ENCODE measurements at regions not wholly inside any gene's neighbourhood (a gene's known extent, or its start where the extent isn't known, plus 50 kb on each side); places are given as distances from the start of the nearest gene placed in this dataset.
"Not testable (repeated sequence)": the region's sequence is repeated elsewhere in the genome, so short reads cannot be mapped to it uniquely, and the experiment has no call there.

GRCh38 chrX:16360056-16360455 lies 192.8 kb downstream of the MAGEB17 start:
- POLR2A ChIA-PET; H3K9me3 Mint-ChIP-seq; H3K4me3 Mint-ChIP-seq; H3K36me3 Mint-ChIP-seq (ENCODE audit: low read depth); CTCF ChIA-PET; H3K27me3 Mint-ChIP-seq; H3K27ac Mint-ChIP-seq; H3K4me1 Mint-ChIP-seq; DNase-seq: not testable (repeated sequence)

GRCh38 chrX:16368696-16369095 lies 201.4 kb downstream of the MAGEB17 start:
- Mint-ChIP-seq H3K9me3 (no peaks in the 10 kb centered on the region), H3K4me1 (no peaks in the 10 kb centered on the region), H3K27ac (no peak overlapping the region), H3K4me3 (no peak overlapping the region), H3K36me3 (ENCODE audit: low read depth) (no peaks in the 10 kb centered on the region), H3K27me3 (no peaks in the 10 kb centered on the region)
- ChIA-PET POLR2A (no interaction called here), CTCF (no interaction called here)
- DNase-seq = no peak

- POLR2A ChIA-PET = no interaction called here
- CTCF ChIA-PET = no interaction called here
- H3K36me3 Mint-ChIP-seq (ENCODE audit: low read depth) = no peaks in the 10 kb centered on the region
- H3K4me1 Mint-ChIP-seq = no peaks in the 10 kb centered on the region
- DNase-seq = no peak
- H3K27ac Mint-ChIP-seq = no peak overlapping the region
- H3K9me3 Mint-ChIP-seq = no peaks in the 10 kb centered on the region
- H3K27me3 Mint-ChIP-seq = no peaks in the 10 kb centered on the region
- H3K4me3 Mint-ChIP-seq = no peak overlapping the region
Observed at GRCh38 chrX:16376056-16376455, 208.8 kb downstream of the MAGEB17 start.

DNA sequence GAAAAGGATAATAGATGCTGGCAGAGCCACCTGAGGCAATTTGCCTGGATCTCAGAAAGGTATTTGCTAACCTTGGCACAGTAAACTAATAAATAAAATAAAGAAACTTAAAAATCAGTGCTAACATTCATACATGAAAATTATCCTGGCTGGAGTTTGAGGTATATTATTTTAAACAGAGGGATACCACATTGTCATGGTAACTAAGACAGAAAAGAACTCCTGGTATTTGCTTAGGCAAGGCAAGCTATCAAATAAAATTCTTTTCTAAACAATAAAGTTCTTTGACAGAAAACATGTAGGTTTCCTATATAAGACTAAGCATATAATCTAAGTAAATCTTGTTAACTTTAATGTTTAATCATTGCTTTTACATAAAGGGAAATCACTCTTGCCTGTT lies 218.8 kb downstream of the MAGEB17 start:
- CTCF ChIA-PET = interaction anchor here (0.6 kb wide), 1 partner anchor 63 kb away, joined by 4 read pairs; no protein-coding TSS in a partner anchor
- POLR2A ChIA-PET = no interaction called here
- H3K27ac Mint-ChIP-seq = no peak overlapping the region

GRCh38 chrX:16392597-16392996 lies 225.3 kb downstream of the MAGEB17 start:
- POLR2A ChIA-PET = no interaction called here
- no peaks in the 10 kb centered on the region for H3K36me3 Mint-ChIP-seq (ENCODE audit: low read depth)
- H3K4me1 Mint-ChIP-seq = no peaks in the 10 kb centered on the region
- CTCF ChIA-PET = no interaction called here
- no peaks in the 10 kb centered on the region for H3K9me3 Mint-ChIP-seq
- peaks cover 2% of the 10 kb centered on the region for H3K27me3 Mint-ChIP-seq
- no peak for DNase-seq
- H3K27ac Mint-ChIP-seq = no peak overlapping the region
- no peak overlapping the region for H3K4me3 Mint-ChIP-seq

More for the DNA sequence above, 218.8 kb downstream of the MAGEB17 start:
- DNase-seq = no peak
- Mint-ChIP-seq H3K27me3 (peaks cover 8% of the 10 kb centered on the region), H3K36me3 (ENCODE audit: low read depth) (no peaks in the 10 kb centered on the region), H3K9me3 (no peaks in the 10 kb centered on the region), H3K4me1 (no peaks in the 10 kb centered on the region), H3K4me3 (no peak overlapping the region)

- Mint-ChIP-seq H3K4me1 (no peaks in the 10 kb centered on the region), H3K36me3 (ENCODE audit: low read depth) (no peaks in the 10 kb centered on the region), H3K27me3 (no peaks in the 10 kb centered on the region), H3K4me3 (no peak overlapping the region), H3K27ac (no peak overlapping the region), H3K9me3 (no peaks in the 10 kb centered on the region)
- POLR2A ChIA-PET = no interaction called here
- CTCF ChIA-PET = no interaction called here
- no peak for DNase-seq
Observed at GRCh38 chrX:16394290-16394689, 227.0 kb downstream of the MAGEB17 start.

DNA sequence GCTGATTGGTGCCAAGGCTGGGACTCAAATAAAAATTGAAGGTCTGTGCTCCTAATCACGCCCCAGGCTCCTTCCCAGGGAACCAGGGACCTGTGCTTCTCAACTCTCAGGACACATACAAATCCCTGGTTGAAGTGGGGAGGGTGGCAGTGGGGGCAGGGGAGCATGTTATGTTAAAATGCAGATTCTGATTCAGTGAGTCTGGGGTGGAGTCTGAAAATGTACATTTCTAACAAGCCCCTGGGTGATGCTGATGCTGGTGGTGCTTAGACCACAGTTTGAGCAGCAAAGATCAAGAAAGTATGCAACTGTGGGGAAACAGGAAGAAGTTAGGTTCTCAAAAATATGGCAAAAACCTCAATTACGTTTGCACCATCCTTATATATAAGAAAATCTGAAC lies 236.5 kb downstream of the MAGEB17 start:
- H3K27me3 Mint-ChIP-seq = no peaks in the 10 kb centered on the region
- H3K27ac Mint-ChIP-seq = no peak overlapping the region
- DNase-seq = no peak
- H3K4me1 Mint-ChIP-seq = no peaks in the 10 kb centered on the region
- H3K4me3 Mint-ChIP-seq = no peak overlapping the region
- ChIA-PET POLR2A (no interaction called here), CTCF (no interaction called here)
- H3K9me3 Mint-ChIP-seq = no peaks in the 10 kb centered on the region
- H3K36me3 Mint-ChIP-seq (ENCODE audit: low read depth) = no peaks in the 10 kb centered on the region

- no peak overlapping the region for H3K27ac Mint-ChIP-seq
- no peak for DNase-seq
Observed at GRCh38 chrX:16416588-16416987, 233.4 kb upstream of the S100G start.

DNA sequence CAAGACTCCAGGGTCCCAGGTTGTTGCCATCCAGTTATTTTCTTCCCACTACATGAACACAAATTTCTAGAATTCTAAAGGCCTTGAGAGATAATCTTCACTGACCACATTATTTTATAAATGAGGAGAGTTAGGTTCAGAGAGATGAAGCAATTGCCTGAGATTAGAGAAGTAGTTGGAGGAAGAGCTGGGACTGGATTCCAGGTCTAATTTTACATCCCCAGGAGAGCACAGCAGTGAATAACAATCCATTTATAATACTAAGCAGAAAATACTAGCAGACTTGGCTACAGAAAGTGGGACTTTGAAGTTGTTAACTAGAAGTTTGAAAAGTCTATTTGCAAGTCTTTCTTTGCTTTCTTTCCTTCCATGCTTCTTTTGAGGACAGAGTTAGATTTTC lies 231.3 kb upstream of the S100G start:
- Mint-ChIP-seq H3K9me3 (no peaks in the 10 kb centered on the region), H3K27me3 (no peaks in the 10 kb centered on the region), H3K4me1 (no peaks in the 10 kb centered on the region), H3K4me3 (no peak overlapping the region), H3K36me3 (ENCODE audit: low read depth) (no peaks in the 10 kb centered on the region), H3K27ac (no peak overlapping the region)
- ChIA-PET POLR2A (no interaction called here), CTCF (no interaction called here)
- no peak for DNase-seq

More at GRCh38 chrX:16416588-16416987, 233.4 kb upstream of the S100G start:
- Mint-ChIP-seq H3K9me3 (no peaks in the 10 kb centered on the region), H3K4me3 (no peak overlapping the region), H3K27me3 (peaks cover 1% of the 10 kb centered on the region), H3K4me1 (no peaks in the 10 kb centered on the region), H3K36me3 (ENCODE audit: low read depth) (no peaks in the 10 kb centered on the region)
- ChIA-PET POLR2A (no interaction called here), CTCF (interaction anchor here (0.8 kb wide), 1 partner anchor 20 kb away, joined by 3 read pairs; no protein-coding TSS in a partner anchor)

DNA sequence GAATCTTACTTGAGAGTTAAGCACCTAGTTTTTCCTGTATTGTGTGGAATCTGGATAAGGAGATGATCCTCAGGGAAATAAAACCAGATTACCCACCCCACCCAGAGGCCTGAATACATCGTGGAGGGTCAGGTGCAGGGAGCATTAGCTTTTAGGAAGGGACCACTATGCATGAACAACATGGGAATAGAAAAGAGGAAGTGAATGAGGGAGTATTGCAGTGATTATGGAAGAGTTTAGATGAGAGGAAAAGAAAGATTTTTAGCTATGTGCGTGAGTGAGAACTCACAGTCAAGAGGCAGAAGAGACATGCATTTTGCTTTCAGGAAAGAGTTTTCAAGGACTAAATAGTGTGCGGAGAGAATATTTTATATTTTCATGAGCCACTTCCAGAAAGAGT lies 222.3 kb upstream of the S100G start:
- H3K27me3 Mint-ChIP-seq = no peaks in the 10 kb centered on the region

GRCh38 chrX:16429406-16429805 lies 220.6 kb upstream of the S100G start:
- no peak overlapping the region for H3K27ac Mint-ChIP-seq
- CTCF ChIA-PET = no interaction called here
- POLR2A ChIA-PET = no interaction called here
- no peaks in the 10 kb centered on the region for H3K9me3 Mint-ChIP-seq
- no peaks in the 10 kb centered on the region for H3K27me3 Mint-ChIP-seq
- peaks cover 10% of the 10 kb centered on the region for H3K4me1 Mint-ChIP-seq
- no peak overlapping the region for H3K4me3 Mint-ChIP-seq
- DNase-seq = no peak
- no peaks in the 10 kb centered on the region for H3K36me3 Mint-ChIP-seq (ENCODE audit: low read depth)

More for the DNA sequence above, 222.3 kb upstream of the S100G start:
- Mint-ChIP-seq H3K27ac (no peak overlapping the region), H3K4me3 (no peak overlapping the region), H3K36me3 (ENCODE audit: low read depth) (no peaks in the 10 kb centered on the region), H3K9me3 (no peaks in the 10 kb centered on the region), H3K4me1 (peaks cover 3% of the 10 kb centered on the region)
- CTCF ChIA-PET = interaction anchor here (0.7 kb wide), 1 partner anchor 1702 kb away, joined by 3 read pairs; no protein-coding TSS in a partner anchor
- DNase-seq = no peak
- POLR2A ChIA-PET = no interaction called here

DNA sequence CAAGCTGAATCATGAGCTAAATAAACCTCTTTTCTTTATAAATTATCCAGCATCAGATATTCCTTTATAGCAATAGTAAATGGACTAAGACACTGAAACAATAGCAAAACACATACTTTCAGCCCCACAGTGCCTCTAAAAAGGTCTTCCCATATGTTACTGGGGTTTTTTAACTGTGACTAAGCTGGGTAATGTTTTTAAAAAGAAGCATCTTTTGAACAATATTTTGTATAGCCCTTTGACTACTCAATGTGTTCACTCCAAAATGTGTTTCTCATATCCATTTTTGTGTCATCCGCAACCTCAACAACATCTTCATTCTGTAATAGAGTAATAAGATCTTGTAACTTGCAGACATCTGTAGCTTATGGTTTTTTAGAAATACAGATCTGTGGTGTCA lies 218.7 kb upstream of the S100G start:
- Mint-ChIP-seq H3K9me3 (no peaks in the 10 kb centered on the region), H3K27ac (no peak overlapping the region), H3K27me3 (no peaks in the 10 kb centered on the region), H3K4me1 (peaks cover 10% of the 10 kb centered on the region), H3K36me3 (ENCODE audit: low read depth) (no peaks in the 10 kb centered on the region), H3K4me3 (no peak overlapping the region)
- CTCF ChIA-PET = no interaction called here
- POLR2A ChIA-PET = no interaction called here
- no peak for DNase-seq

- no peak overlapping the region for H3K4me3 Mint-ChIP-seq
- H3K27me3 Mint-ChIP-seq = no peaks in the 10 kb centered on the region
- ChIA-PET POLR2A (no interaction called here), CTCF (interaction anchor here (1.6 kb wide), 1 partner anchor 11 kb away, joined by 5 read pairs; no protein-coding TSS in a partner anchor)
- peak overlapping the region; percentile 26 for H3K27ac Mint-ChIP-seq
- DNase-seq = peak; percentile 23
- no peaks in the 10 kb centered on the region for H3K9me3 Mint-ChIP-seq
- H3K36me3 Mint-ChIP-seq (ENCODE audit: low read depth) = no peaks in the 10 kb centered on the region
- H3K4me1 Mint-ChIP-seq = peaks cover 10% of the 10 kb centered on the region
Observed at GRCh38 chrX:16433021-16433420, 216.9 kb upstream of the S100G start.

DNA sequence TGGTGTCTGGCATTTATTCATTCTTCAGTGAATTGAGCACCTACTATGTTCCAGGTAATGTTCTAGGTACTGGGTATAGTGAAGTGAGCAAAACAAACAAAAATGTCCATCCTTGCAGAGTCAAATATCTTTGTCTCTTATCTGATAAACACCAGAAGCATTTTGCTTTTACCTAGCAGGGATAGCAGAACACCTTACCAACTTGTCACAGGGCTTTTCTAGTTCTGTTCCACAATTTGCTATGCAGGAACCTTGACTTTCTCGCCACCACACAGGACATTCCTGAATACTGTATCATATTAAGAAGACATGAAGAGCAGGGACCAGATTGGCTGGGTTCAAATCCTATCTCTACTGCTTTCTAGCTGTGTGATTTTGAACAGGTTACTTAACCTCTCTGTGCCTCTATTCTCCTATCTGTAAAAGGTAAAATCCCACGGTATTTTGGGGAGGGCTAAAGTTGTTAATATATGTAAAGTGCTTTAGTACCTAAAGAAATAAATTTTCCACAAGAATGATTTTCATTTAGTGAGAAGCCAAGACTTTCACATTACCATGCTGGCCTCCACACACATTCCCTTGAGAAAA lies 214.5 kb upstream of the S100G start:
- CTCF ChIA-PET = interaction anchor here (0.6 to 1.6 kb wide), 3 partner anchors 10 to 288 kb away, joined by 3 to 4 read pairs (median 3); no protein-coding TSS in a partner anchor
- POLR2A ChIA-PET = no interaction called here
- H3K9me3 Mint-ChIP-seq = no peaks in the 10 kb centered on the region
- no peak for DNase-seq
- H3K27ac Mint-ChIP-seq = no peak overlapping the region
- peaks cover 10% of the 10 kb centered on the region for H3K4me1 Mint-ChIP-seq
- no peaks in the 10 kb centered on the region for H3K36me3 Mint-ChIP-seq (ENCODE audit: low read depth)
- H3K4me3 Mint-ChIP-seq = no peak overlapping the region
- H3K27me3 Mint-ChIP-seq = no peaks in the 10 kb centered on the region

Measured in activated CD4-positive, alpha-beta memory T cell treated with anti-CD3 and anti-CD28 coated beads, Interleukin-2, amount 10 ng/mL, durations not matched to agents 7 days and 5 days (primary cell).